HG02610 (cell line): ENCODE measurements at regions not wholly inside any gene's neighbourhood (a gene's known extent, or its start where the extent isn't known, plus 50 kb on each side); places are given as distances from the start of the nearest gene placed in this dataset.

Experiments used
- ATAC-seq: cut with Tn5 transposase; IDR thresholded peaks from one replicate; pipeline ENCODE4 v1.9.1; 2021; ENCODE audit warnings: mild to moderate bottlenecking, moderate library complexity; ENCODE audit not compliant: unreplicated experiment

- ATAC-seq = no peak
Measured at GRCh38 chrX:124818764-124819163, 472.4 kb downstream of the SH2D1A start.

- ATAC-seq = no peak
Measured at GRCh38 chrX:124820738-124821137, 474.4 kb downstream of the SH2D1A start.

GRCh38 chrX:124827258-124827845, 481.0 kb downstream of the SH2D1A start:
- no peak for ATAC-seq

GRCh38 chrX:124829930-124830329, 483.6 kb downstream of the SH2D1A start:
- ATAC-seq = no peak

GRCh38 chrX:124836786-124837185, 482.9 kb upstream of the TEX13C start:
- no peak for ATAC-seq

GRCh38 chrX:124842205-124842604, 477.5 kb upstream of the TEX13C start:
- no peak for ATAC-seq

- no peak for ATAC-seq
Measured at GRCh38 chrX:124860736-124861135, 458.9 kb upstream of the TEX13C start.

- ATAC-seq = no peak
Measured at GRCh38 chrX:124862301-124862700, 457.4 kb upstream of the TEX13C start.

GRCh38 chrX:124863303-124863702, 456.4 kb upstream of the TEX13C start:
- ATAC-seq = no peak

- ATAC-seq = no peak
Measured at GRCh38 chrX:124887572-124887971, 432.1 kb upstream of the TEX13C start.

- ATAC-seq = no peak
Measured at GRCh38 chrX:124895947-124896346, 423.7 kb upstream of the TEX13C start.

- no peak for ATAC-seq
Measured at GRCh38 chrX:124902953-124903352, 416.7 kb upstream of the TEX13C start.

- ATAC-seq = no peak
Measured at GRCh38 chrX:124910611-124911010, 409.1 kb upstream of the TEX13C start.

GRCh38 chrX:124917011-124917410, 402.7 kb upstream of the TEX13C start:
- no peak for ATAC-seq

- no peak for ATAC-seq
Measured at GRCh38 chrX:124925681-124926080, 394.0 kb upstream of the TEX13C start.

GRCh38 chrX:124931241-124931640, 388.4 kb upstream of the TEX13C start:
- ATAC-seq = no peak

GRCh38 chrX:124931958-124932357, 387.7 kb upstream of the TEX13C start:
- no peak for ATAC-seq

GRCh38 chrX:124938715-124939114, 381.0 kb upstream of the TEX13C start:
- no peak for ATAC-seq

GRCh38 chrX:124940531-124940930, 379.1 kb upstream of the TEX13C start:
- no peak for ATAC-seq

GRCh38 chrX:124954402-124954801, 365.3 kb upstream of the TEX13C start:
- no peak for ATAC-seq

- no peak for ATAC-seq
Measured at GRCh38 chrX:124960454-124960853, 359.2 kb upstream of the TEX13C start.

- no peak for ATAC-seq
Measured at GRCh38 chrX:124963717-124964116, 356.0 kb upstream of the TEX13C start, which contains the start of gene TENM1. Gene TENM1 (minus strand): TSS chrX:124963817.

- no peak for ATAC-seq
Measured at GRCh38 chrX:124975456-124975855, 344.2 kb upstream of the TEX13C start.
